T1000 (cell line): ENCODE measurements at regions not wholly inside any gene's neighbourhood (a gene's known extent, or its start where the extent isn't known, plus 50 kb on each side); places are given as distances from the start of the nearest gene placed in this dataset.
A peak's percentile ranks its signal among the peaks of the same experiment; 100 is the strongest.

ENCODE experiments used
- DNase-seq: peaks from one replicate; lab custom pipeline; 2025; ENCODE audit warnings: mixed read lengths; lab: John Stamatoyannopoulos, UW

- DNase-seq, result no peak
Observed at GRCh38 chr18:44502790-44503189, 177.9 kb upstream of the SETBP1 start.

- no peak for DNase-seq
Observed at GRCh38 chr18:44503854-44504253, 176.8 kb upstream of the SETBP1 start.

- DNase-seq, result no peak
Observed at GRCh38 chr18:44507729-44508325, 172.9 kb upstream of the SETBP1 start.

- DNase-seq, result no peak
Observed at GRCh38 chr18:44508474-44508873, 172.2 kb upstream of the SETBP1 start.

- DNase-seq, result no peak
Observed at GRCh38 chr18:44509048-44509447, 171.6 kb upstream of the SETBP1 start.

GRCh38 chr18:44510390-44510789, 170.3 kb upstream of the SETBP1 start:
- no peak for DNase-seq

GRCh38 chr18:44513233-44513632, 167.5 kb upstream of the SETBP1 start:
- DNase-seq, result no peak

- no peak for DNase-seq
Observed at GRCh38 chr18:44514106-44514505, 166.6 kb upstream of the SETBP1 start.

GRCh38 chr18:44514766-44515165, 165.9 kb upstream of the SETBP1 start:
- no peak for DNase-seq

GRCh38 chr18:44516450-44516849, 164.2 kb upstream of the SETBP1 start:
- DNase-seq, result no peak

GRCh38 chr18:44517136-44517535, 163.6 kb upstream of the SETBP1 start:
- no peak for DNase-seq

- peak; percentile 9 for DNase-seq
Observed at GRCh38 chr18:44518091-44518615, 162.5 kb upstream of the SETBP1 start.

GRCh38 chr18:44518666-44519065, 162.0 kb upstream of the SETBP1 start:
- no peak for DNase-seq

- peak; percentile 2 for DNase-seq
Observed at GRCh38 chr18:44520981-44521667, 159.6 kb upstream of the SETBP1 start.

- no peak for DNase-seq
Observed at GRCh38 chr18:44521668-44522022, 159.0 kb upstream of the SETBP1 start.

- no peak for DNase-seq
Observed at GRCh38 chr18:44526705-44527415, 153.8 kb upstream of the SETBP1 start.

GRCh38 chr18:44533071-44533470, 147.6 kb upstream of the SETBP1 start:
- DNase-seq, result no peak

GRCh38 chr18:44536046-44536445, 144.6 kb upstream of the SETBP1 start:
- peak; percentile 2 for DNase-seq

GRCh38 chr18:44536619-44537018, 144.1 kb upstream of the SETBP1 start:
- no peak for DNase-seq

GRCh38 chr18:44537526-44537925, 143.2 kb upstream of the SETBP1 start:
- DNase-seq, result peak; percentile 40

- no peak for DNase-seq
Observed at GRCh38 chr18:44539926-44540325, 140.8 kb upstream of the SETBP1 start.

GRCh38 chr18:44541159-44541558, 139.5 kb upstream of the SETBP1 start:
- no peak for DNase-seq

GRCh38 chr18:44541781-44542180, 138.9 kb upstream of the SETBP1 start:
- DNase-seq, result no peak
